GM21723 (cell line): ENCODE measurements at regions not wholly inside any gene's neighbourhood (a gene's known extent, or its start where the extent isn't known, plus 50 kb on each side); places are given as distances from the start of the nearest gene placed in this dataset.

ENCODE experiments used
- ATAC-seq: cut with Tn5 transposase; IDR thresholded peaks from one replicate; pipeline ENCODE4 v1.9.1; 2021; ENCODE audit warnings: mild to moderate bottlenecking, moderate library complexity; ENCODE audit not compliant: unreplicated experiment

GRCh38 chr3:22451501-22451900, 700.5 kb upstream of the ZNF385D start:
- no peak for ATAC-seq

GRCh38 chr3:22453906-22454535, 703.0 kb upstream of the ZNF385D start:
- ATAC-seq = no peak

DNA sequence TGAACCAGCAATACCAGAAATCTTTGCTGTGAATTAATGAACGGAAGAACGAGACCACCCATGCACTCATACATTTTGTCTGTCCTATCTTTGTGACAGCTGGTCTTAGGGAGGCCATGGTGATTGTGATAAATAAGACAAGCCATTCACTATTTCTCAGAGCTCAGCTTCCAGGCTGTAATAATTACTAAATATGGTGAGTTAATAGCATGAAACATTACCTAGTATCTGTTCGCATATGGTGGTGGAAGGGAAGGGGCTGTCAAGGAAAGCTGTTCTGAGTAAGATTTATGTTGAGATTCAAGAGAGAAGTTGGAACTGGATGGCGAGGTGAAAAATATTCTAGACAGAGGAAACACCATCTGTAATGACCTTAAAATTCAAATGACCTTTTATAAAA, 719.0 kb upstream of the ZNF385D start:
- no peak for ATAC-seq

DNA sequence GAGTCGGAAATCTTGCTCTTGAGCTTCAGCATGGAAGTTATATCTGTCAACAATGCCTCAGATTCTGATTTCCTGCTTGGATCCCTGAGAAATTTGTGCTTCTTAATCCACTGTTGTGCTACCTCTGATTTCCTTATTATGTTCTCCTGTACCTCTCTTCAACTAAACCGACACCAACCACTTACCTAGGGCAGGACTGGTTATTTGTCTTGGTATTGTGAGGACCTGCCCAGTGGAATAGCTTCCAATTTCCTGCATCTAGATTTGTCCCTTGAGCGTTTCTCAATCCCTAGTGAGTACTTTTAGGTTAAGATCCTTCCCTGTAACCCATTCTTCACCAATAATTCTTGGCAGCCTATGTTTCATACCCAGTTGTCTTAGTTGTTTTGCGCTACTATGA, 720.5 kb upstream of the ZNF385D start:
- ATAC-seq = no peak

DNA sequence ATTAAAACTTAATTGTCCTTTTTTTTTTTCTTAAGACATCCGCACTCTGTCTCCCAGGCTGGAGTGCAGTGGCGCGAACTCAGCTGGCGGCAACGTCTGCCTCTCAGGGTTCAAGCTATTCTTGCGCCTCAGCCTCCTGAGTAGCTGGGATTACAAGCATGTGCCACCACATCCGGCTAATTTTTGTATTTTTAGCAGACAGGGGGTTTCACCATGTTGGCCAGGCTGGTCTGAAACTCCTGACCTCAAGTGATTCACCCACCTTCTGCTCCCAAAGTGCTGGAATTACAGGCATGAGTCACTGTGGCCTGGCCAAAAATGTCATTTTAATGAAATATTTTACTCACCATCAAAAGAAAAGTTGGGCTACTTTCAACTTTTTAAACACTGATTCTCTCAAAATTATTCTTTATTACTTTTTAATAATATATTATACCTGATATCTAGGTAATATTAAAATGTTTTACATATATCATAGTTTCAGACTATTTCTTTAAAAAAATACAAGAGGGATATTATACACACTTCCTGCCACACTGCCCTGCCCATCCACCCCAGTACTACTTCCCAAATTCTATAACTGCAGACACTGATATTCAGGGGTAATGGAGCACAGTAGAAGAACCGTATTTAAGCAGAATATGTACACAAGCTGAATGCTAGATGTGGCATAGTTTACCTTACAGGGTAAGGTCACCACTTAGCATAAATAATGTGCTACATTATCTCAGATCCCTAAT, 723.9 kb upstream of the ZNF385D start:
- ATAC-seq = no peak

GRCh38 chr3:22475665-22476240, 724.7 kb upstream of the ZNF385D start:
- ATAC-seq = no peak

GRCh38 chr3:22476976-22477375, 726.0 kb upstream of the ZNF385D start:
- no peak for ATAC-seq

DNA sequence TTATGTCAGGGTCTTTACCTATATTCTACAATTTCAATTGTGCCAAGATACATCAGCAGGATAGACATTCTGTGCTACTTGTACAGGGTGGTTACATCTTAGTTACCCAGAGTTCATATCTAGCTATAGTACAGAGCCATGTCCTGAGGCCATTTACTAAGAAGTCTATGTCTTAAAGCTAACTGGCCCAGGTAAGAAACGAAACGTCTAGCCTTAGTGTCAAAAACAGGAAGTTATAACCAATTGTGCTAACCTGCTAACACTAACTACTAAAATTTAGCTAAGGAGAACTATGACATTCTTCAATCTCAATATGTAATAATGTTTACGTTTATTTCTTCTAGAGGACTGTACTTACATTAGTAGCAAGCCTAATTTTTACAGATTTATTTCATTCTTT, 717.2 kb upstream of the UBE2E2 start:
- ATAC-seq = no peak

DNA sequence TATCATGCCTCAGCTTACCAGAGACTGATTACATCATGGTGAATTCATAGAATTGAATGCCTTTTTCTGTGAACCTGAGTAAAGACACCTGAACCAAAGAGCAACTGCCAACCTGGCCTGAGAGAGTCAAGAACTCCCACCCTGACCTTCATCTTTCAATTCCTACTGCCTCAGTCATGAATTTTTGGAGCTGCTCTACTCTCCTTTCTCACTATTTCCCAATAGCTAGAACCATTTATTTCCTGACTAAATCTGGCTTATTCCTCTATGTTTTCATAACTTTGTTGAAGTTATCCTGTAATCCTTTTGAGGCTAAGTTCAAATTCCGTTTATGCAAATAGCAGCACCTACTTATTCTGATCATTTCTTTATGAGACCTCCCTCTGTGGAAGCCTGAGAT, 712.4 kb upstream of the UBE2E2 start:
- ATAC-seq = no peak

- no peak for ATAC-seq
Observed at GRCh38 chr3:22491344-22491743, 711.8 kb upstream of the UBE2E2 start.

DNA sequence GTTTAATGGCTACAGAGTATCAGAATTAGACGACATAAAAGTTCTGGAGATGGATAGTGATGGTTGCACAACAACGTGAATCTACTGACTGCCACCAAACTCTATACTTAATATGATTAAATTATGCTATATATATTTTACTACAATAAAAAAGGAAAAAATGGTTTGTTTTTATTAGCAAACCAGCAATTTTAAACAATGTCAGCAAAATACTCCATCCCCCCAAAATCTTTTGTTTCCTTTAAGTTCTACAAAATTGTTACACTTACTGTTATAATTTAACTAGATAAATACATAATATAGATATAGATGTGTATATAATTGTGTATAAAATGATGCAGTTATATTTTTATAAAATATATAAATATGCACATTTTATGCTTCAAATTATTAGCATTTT, 710.8 kb upstream of the UBE2E2 start:
- no peak for ATAC-seq

DNA sequence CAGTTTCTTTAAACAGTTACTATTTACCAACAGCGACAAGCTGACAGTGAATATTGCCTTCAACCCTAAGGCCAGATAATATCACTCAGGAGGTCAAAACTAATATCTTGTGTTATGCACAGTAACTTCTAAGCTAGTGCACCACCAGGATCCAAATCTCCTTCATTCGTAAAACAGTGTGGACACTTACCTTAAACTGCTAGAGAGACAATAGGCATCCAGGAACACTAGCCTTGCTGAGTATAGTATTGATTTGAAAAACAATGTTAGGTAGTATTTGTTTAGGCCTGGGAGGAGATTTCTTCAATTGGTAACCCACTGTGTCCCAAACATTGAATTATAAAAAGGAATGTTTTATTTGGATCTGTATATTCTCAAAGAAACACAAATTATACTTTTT, 707.9 kb upstream of the UBE2E2 start:
- ATAC-seq = no peak

DNA sequence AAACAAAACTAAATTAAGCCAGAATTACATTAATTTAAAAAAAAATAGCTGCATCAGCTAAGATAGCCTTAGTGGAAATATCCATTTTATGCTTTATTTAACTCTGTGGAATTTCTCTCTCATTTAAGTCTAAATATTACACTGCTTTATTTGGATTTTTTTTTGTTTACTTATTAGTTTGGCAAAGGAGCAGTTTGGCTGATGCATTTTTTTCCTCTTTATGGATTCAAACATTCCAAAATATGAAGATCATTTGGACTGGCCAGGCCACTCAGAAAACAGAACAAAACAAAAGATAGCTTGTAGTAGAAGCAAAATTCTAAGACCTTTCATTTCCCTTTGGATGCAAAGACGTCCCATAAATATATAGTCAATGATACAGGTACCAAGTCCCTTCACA, 707.3 kb upstream of the UBE2E2 start:
- ATAC-seq = no peak

- ATAC-seq = no peak
Observed at GRCh38 chr3:22496641-22497040, 706.5 kb upstream of the UBE2E2 start.

- no peak for ATAC-seq
Observed at GRCh38 chr3:22506871-22507270, 696.3 kb upstream of the UBE2E2 start.

- no peak for ATAC-seq
Observed at GRCh38 chr3:22507709-22508108, 695.4 kb upstream of the UBE2E2 start.

GRCh38 chr3:22523925-22524324, 679.2 kb upstream of the UBE2E2 start:
- ATAC-seq = no peak

- ATAC-seq = no peak
Observed at GRCh38 chr3:22526266-22526837, 676.8 kb upstream of the UBE2E2 start.

DNA sequence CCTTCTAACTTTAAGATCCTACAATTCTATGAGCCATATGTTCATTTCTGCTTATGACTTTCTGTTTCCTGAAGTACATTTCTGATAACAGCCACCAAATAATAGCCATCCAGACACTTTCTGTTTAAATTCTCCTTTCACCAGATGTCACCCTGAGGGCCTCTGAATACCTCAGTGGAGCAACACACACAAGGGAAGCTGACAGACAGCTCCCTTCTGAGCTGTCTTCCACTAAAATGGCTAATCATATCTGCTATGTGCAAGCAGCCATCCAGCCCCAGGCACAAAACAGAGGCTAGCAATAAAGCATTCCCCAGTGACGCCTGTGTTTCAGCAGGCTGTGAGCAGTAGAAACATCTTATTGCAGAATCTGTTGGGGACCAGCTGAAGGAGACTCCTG, 666.6 kb upstream of the UBE2E2 start:
- no peak for ATAC-seq

GRCh38 chr3:22537560-22537959, 665.6 kb upstream of the UBE2E2 start:
- no peak for ATAC-seq

DNA sequence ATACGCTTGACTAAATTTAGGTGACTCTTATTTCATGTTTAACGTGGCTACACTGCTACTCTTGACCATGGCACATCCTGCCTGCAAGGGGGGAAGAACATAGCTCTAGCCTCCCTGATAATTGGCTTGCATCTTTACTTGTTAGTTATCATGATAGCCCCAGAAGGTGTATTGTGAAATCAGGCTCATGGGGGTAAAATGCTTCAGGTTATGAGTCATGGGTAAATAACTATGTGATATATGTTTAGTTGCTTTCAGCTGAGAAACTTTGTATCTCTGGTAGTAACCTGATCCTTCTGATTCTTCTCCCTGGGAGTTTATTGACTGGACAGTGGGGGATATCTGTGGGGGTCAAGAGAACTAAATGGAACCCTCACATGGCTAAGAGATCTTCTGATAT, 660.8 kb upstream of the UBE2E2 start:
- ATAC-seq = no peak

DNA sequence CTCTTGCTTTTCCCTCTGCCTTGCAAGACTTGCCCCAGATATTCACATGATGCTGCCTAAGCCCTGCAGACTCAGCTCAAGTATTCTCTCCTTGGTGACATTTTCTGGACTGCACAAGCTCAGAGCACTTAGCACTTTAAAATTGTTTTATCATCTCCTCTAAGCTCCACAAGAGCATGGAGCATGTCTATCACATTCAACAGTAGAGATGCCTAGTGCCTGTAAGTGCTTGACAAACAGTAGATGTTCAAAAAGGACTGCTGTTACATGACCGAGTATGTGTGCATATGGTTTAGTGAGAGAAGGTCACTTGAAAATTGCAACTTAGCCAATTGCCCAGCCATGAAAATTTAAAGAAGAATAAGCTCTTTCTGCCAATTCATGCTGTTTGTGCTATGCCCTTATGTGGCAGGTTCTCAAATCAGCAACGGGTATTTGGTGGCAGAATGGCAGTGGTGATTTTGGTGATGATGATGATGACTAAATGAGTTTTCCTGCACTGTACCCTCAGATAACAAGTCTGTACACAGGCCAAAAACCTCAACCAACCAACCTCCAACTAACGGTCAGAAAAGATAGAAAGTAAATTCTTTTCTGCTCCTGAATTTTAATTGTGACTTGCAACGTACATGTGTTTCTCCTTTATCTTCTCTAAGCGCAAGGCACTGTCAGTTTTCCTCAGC, 647.2 kb upstream of the UBE2E2 start:
- no peak for ATAC-seq
